ENCODE measurements at regions not wholly inside any gene's neighbourhood (a gene's known extent, or its start where the extent isn't known, plus 50 kb on each side); places are given as distances from the start of the nearest gene placed in this dataset.

- H2BK120ac ChIP-seq (ENCODE audit: low read depth, low read length, poor library complexity, severe bottlenecking) = no peak overlapping the region
- H3K79me1 ChIP-seq (ENCODE audit: insufficient read depth, low read depth, low read length, poor library complexity, severe bottlenecking) = no peaks in the 10 kb centered on the region
- no peak overlapping the region for H2BK5ac ChIP-seq (ENCODE audit: insufficient read length, low read length)
- H3K4me2 ChIP-seq (ENCODE audit: insufficient read depth, insufficient read length, low read length) = no peak overlapping the region
- no peak overlapping the region for H2AK5ac ChIP-seq (ENCODE audit: insufficient read length, low read length)
- no peak overlapping the region for H3K18ac ChIP-seq (ENCODE audit: insufficient read length, low read depth, low read length)
- H4K91ac ChIP-seq (ENCODE audit: insufficient read length, low read depth, low read length) = no peak overlapping the region
- H3K79me2 ChIP-seq (ENCODE audit: insufficient read depth, low read length) = no peaks in the 10 kb centered on the region
- H3K23ac ChIP-seq (ENCODE audit: insufficient read length, low read depth, low read length) = no peak overlapping the region
- H3K4ac ChIP-seq (ENCODE audit: low read depth, low read length) = no peak overlapping the region
- no peak overlapping the region for H4K5ac ChIP-seq (ENCODE audit: insufficient read length, low read depth, low read length)
- no peak overlapping the region for H3K14ac ChIP-seq (ENCODE audit: insufficient read depth, low read length)
- no peak overlapping the region for H2BK15ac ChIP-seq (ENCODE audit: low read depth, low read length)
- peaks cover 5% of the 10 kb centered on the region for H3K4me1 ChIP-seq (ENCODE audit: insufficient read depth, low read length)
- no peak overlapping the region for H3K56ac ChIP-seq (ENCODE audit: insufficient read length, low read depth, low read length)
- no peak overlapping the region for H2AFZ ChIP-seq (ENCODE audit: low read length)
- Mint-ChIP-seq H3K4me3 (no peak overlapping the region), H3K27ac (no peak overlapping the region), H3K36me3 (ENCODE audit: insufficient read depth in 1 of 3, low read depth in 3 of 3) (peaks cover 0 to 4% (median 3%) of the 10 kb centered on the region in 3 experiments; a peak in 3 of 7 replicates), H3K27me3 (ENCODE audit: low read depth) (peaks cover 4% of the 10 kb centered on the region), H3K4me1 (peaks cover 15 to 27% of the 10 kb centered on the region in 2 experiments), H3K9me3 (no peaks in the 10 kb centered on the region; a peak in 1 of 5 replicates)
- H3K27ac ChIP-seq (ENCODE audit: insufficient read length, low read depth, low read length) = no peak overlapping the region
- DNase-seq = no peak
- H4K8ac ChIP-seq (replicated peaks; ENCODE audit: insufficient read length, low read depth, low read length) = no peak overlapping the region
- H3K9me3 ChIP-seq (ENCODE audit: control insufficient read depth, low read depth, low read length) = no peaks in the 10 kb centered on the region
- H4K20me1 ChIP-seq (ENCODE audit: control insufficient read depth, insufficient read depth, insufficient read length) = no peaks in the 10 kb centered on the region
- H2BK20ac ChIP-seq (ENCODE audit: low read depth, low read length, poor library complexity, severe bottlenecking) = no peak overlapping the region
- H3K23me2 ChIP-seq (ENCODE audit: insufficient read length, low read depth, low read length, poor library complexity, severe bottlenecking) = no peaks in the 10 kb centered on the region
- no peaks in the 10 kb centered on the region for H3K27me3 ChIP-seq (ENCODE audit: insufficient read depth, low read length)
- H3T11ph ChIP-seq (ENCODE audit: low read length) = no peak overlapping the region
- H2BK12ac ChIP-seq (ENCODE audit: insufficient read length, low read depth, low read length) = no peak overlapping the region
- no peak overlapping the region for H3K9ac ChIP-seq (ENCODE audit: extremely low read depth, insufficient read length, low read length)
- no peak for TF ChIP-seq CTCF (conservative IDR thresholded peaks at IDR 0.05)
- WGBS (ENCODE audit: extremely low coverage, insufficient read length, low lambda C conversion rate) = no CpG with 5 or more reads among the region's 3 CpGs
These were observed 127.0 kb upstream of the GATB start for GRCh38 chr4:151887816-151888180.
